NCI-H460 (cell line): ENCODE measurements at regions not wholly inside any gene's neighbourhood (a gene's known extent, or its start where the extent isn't known, plus 50 kb on each side); places are given as distances from the start of the nearest gene placed in this dataset.

Experiments
- DNase-seq: peaks from one replicate; pipeline ENCODE4 v3.0.0-alpha.2; 2016; ENCODE audit warnings: low read depth; ENCODE audit errors: extremely low read depth

- no peak for DNase-seq
Observed at GRCh38 chr2:4134551-4135550, 431.5 kb downstream of the DCDC2C start.

GRCh38 chr2:4135765-4136164 is 432.4 kb downstream of the DCDC2C start:
- no peak for DNase-seq

GRCh38 chr2:4139316-4139715 is 435.9 kb downstream of the DCDC2C start:
- DNase-seq = no peak

- no peak for DNase-seq
Observed at GRCh38 chr2:4139731-4140130, 436.4 kb downstream of the DCDC2C start.

- DNase-seq = no peak
Observed at GRCh38 chr2:4140281-4140970, 437.1 kb downstream of the DCDC2C start.

- no peak for DNase-seq
Observed at GRCh38 chr2:4144731-4145130, 441.4 kb downstream of the DCDC2C start.

GRCh38 chr2:4151521-4151920 is 448.1 kb downstream of the DCDC2C start:
- no peak for DNase-seq

GRCh38 chr2:4152051-4152450 is 448.7 kb downstream of the DCDC2C start:
- no peak for DNase-seq

- no peak for DNase-seq
Observed at GRCh38 chr2:4168834-4169233, 465.5 kb downstream of the DCDC2C start.

GRCh38 chr2:4174796-4175195 is 471.4 kb downstream of the DCDC2C start:
- no peak for DNase-seq

GRCh38 chr2:4175343-4175742 is 472.0 kb downstream of the DCDC2C start:
- DNase-seq = no peak

GRCh38 chr2:4180631-4181030 is 477.3 kb downstream of the DCDC2C start:
- DNase-seq = no peak

GRCh38 chr2:4181062-4181461 is 477.7 kb downstream of the DCDC2C start:
- no peak for DNase-seq

- no peak for DNase-seq
Observed at GRCh38 chr2:4188561-4188960, 485.2 kb downstream of the DCDC2C start.

- no peak for DNase-seq
Observed at GRCh38 chr2:4190548-4190947, 487.2 kb downstream of the DCDC2C start.

GRCh38 chr2:4192119-4192518 is 488.7 kb downstream of the DCDC2C start:
- DNase-seq = no peak

GRCh38 chr2:4214444-4215205 is 511.2 kb downstream of the DCDC2C start:
- no peak for DNase-seq

GRCh38 chr2:4217737-4218136 is 514.4 kb downstream of the DCDC2C start:
- no peak for DNase-seq

- no peak for DNase-seq
Observed at GRCh38 chr2:4219101-4219500, 515.7 kb downstream of the DCDC2C start.

GRCh38 chr2:4219571-4219970 is 516.2 kb downstream of the DCDC2C start:
- DNase-seq = no peak

GRCh38 chr2:4221434-4221833 is 518.1 kb downstream of the DCDC2C start:
- no peak for DNase-seq
